H1 (cell line): ENCODE measurements at regions not wholly inside any gene's neighbourhood (a gene's known extent, or its start where the extent isn't known, plus 50 kb on each side); places are given as distances from the start of the nearest gene placed in this dataset.

Experiments used
- CTCF ChIA-PET: fragments of 300-600 bp; sonication (Branson Sonifier 250); formaldehyde crosslinking; loops from one replicate; lab custom pipeline; 2021; ENCODE audit not compliant: partially characterized antibody; lab: Charles Lee
- POLR2A ChIA-PET: fragments of 300-600 bp; sonication (Branson Sonifier 250); formaldehyde crosslinking; loops from one replicate; lab custom pipeline; 2021; ENCODE audit warnings: inconsistent platforms; ENCODE audit not compliant: partially characterized antibody; lab: Charles Lee
- DNase-seq, 2 experiments: peaks; one replicate each; pipeline versions ENCODE4 v3.0.0 to v3.0.0-alpha.2; 2010 to 2022; ENCODE audit warnings: low spot score in 2 of 2, low read depth in 1 of 2, mixed read lengths in 1 of 2
- FAIRE-seq: peaks from 2 replicates; lab custom pipeline; 2011; peaks lifted over from hg19 to GRCh38; lab: Jason Lieb, UNC
- H2AFZ ChIP-seq: 2 replicates; pipeline ENCODE4 v1.8.1; 2012; ENCODE audit warnings: low read length, inconsistent platforms
- H2AK5ac ChIP-seq: 2 replicates; pipeline ENCODE4 v1.6.1; 2013; ENCODE audit warnings: low read depth, low read length
- H2BK120ac ChIP-seq: replicated peaks from 2 replicates; pipeline ENCODE3; 2013; ENCODE audit warnings: low read depth, low read length, inconsistent platforms
- H2BK12ac ChIP-seq: 2 replicates; pipeline ENCODE4 v1.6.1; 2013; ENCODE audit warnings: low read depth, low read length
- H2BK15ac ChIP-seq: 2 replicates; pipeline ENCODE4 v1.6.1; 2013; ENCODE audit warnings: low read length
- H2BK20ac ChIP-seq: 2 replicates; pipeline ENCODE4 v1.6.1; 2013; ENCODE audit warnings: low read length
- H2BK5ac ChIP-seq: 2 replicates; pipeline ENCODE4 v1.6.1; 2013; ENCODE audit warnings: low read depth, low read length
- H3K14ac ChIP-seq: 2 replicates; pipeline ENCODE4 v1.6.1; 2013; ENCODE audit warnings: inconsistent platforms; ENCODE audit not compliant: insufficient read length
- H3K18ac ChIP-seq: 2 replicates; pipeline ENCODE4 v1.6.1; 2013; ENCODE audit warnings: low read length; ENCODE audit errors: extremely low read depth
- H3K23ac ChIP-seq: 2 replicates; pipeline ENCODE4 v1.6.1; 2013; ENCODE audit warnings: inconsistent platforms; ENCODE audit not compliant: insufficient read length
- H3K23me2 ChIP-seq: 2 replicates; pipeline ENCODE4 v1.6.1; 2013; ENCODE audit warnings: low read depth, low read length
- H3K27ac ChIP-seq: 2 replicates; pipeline ENCODE4 v1.6.1; 2011; ENCODE audit warnings: low read depth, low read length, inconsistent platforms
- H3K27me3 ChIP-seq, 4 experiments: replicated peaks in 1 of 4; 1 replicate in 1 of 4; 2 replicates in 3 of 4; pipeline versions ENCODE4 v1.6.1 to v1.8.1; 2011 to 2013; ENCODE audit warnings: low read length in 3 of 4, mild to moderate bottlenecking in 3 of 4, inconsistent platforms in 2 of 4, mixed read lengths in 2 of 4, moderate library complexity in 1 of 4; ENCODE audit not compliant: control insufficient read depth in 3 of 4, insufficient read depth in 3 of 4; ENCODE audit errors: extremely low read depth in 1 of 4
- H3K36me3 ChIP-seq, 4 experiments: 2 replicates each; pipeline versions ENCODE4 v1.6.1 to v1.8.1; 2011 to 2013; ENCODE audit warnings: mild to moderate bottlenecking in 4 of 4, low read length in 3 of 4, moderate library complexity in 2 of 4, control low read depth in 1 of 4, inconsistent platforms in 1 of 4; ENCODE audit not compliant: insufficient read depth in 4 of 4, control insufficient read depth in 2 of 4
- H3K4ac ChIP-seq: replicated peaks from 2 replicates; pipeline ENCODE3; 2013; ENCODE audit warnings: low read length, low read depth, mixed read lengths, inconsistent platforms; ENCODE audit not compliant: insufficient read length
- H3K4me1 ChIP-seq, 4 experiments: replicated peaks in 1 of 4; 1 replicate in 1 of 4; 2 replicates in 3 of 4; pipeline versions ENCODE4 v1.6.1 to v1.8.1; 2011 to 2013; ENCODE audit warnings: low read length in 3 of 4, inconsistent platforms in 2 of 4, mixed read lengths in 1 of 4; ENCODE audit not compliant: insufficient read depth in 4 of 4, control insufficient read depth in 3 of 4
- H3K4me2 ChIP-seq, 2 experiments: 2 replicates each; pipeline versions ENCODE4 v1.6.1 to v1.8.1; 2011 to 2013; ENCODE audit warnings: low read depth in 2 of 2, low read length in 2 of 2, control low read depth in 1 of 2, inconsistent platforms in 1 of 2, mild to moderate bottlenecking in 1 of 2; ENCODE audit not compliant: insufficient read depth in 1 of 2
- H3K4me3 ChIP-seq, 4 experiments: fragments of 200-600, 300-600 bp in 1 of 4; sonication (generic), shearing (Covaris generic), sonication (Bioruptor Twin) in 1 of 4; 2 replicates each; pipeline versions ENCODE4 v1.5.1 to v1.8.1; 2011 to 2016; ENCODE audit warnings: low read length in 4 of 4, low read depth in 3 of 4, control low read depth in 2 of 4, inconsistent platforms in 2 of 4, mild to moderate bottlenecking in 2 of 4, mixed read lengths in 1 of 4, moderate library complexity in 1 of 4; ENCODE audit not compliant: insufficient read depth in 2 of 4; ENCODE audit errors: extremely low read depth in 1 of 4
- H3K56ac ChIP-seq: replicated peaks from 2 replicates; pipeline ENCODE3; 2013; ENCODE audit warnings: low read depth, mild to moderate bottlenecking, mixed read lengths, low read length, inconsistent platforms; ENCODE audit not compliant: insufficient read length
- H3K79me1 ChIP-seq: 2 replicates; pipeline ENCODE4 v1.6.1; 2013; ENCODE audit warnings: low read depth, low read length, control low read depth
- H3K79me2 ChIP-seq, 2 experiments: 2 replicates each; pipeline versions ENCODE4 v1.6.1 to v1.8.1; 2012 to 2013; ENCODE audit warnings: low read length in 2 of 2, mild to moderate bottlenecking in 2 of 2, inconsistent platforms in 1 of 2; ENCODE audit not compliant: insufficient read depth in 2 of 2, control insufficient read depth in 1 of 2
- H3K9ac ChIP-seq, 4 experiments: replicated peaks in 1 of 4; 1 replicate in 1 of 4; 2 replicates in 3 of 4; pipeline versions ENCODE4 v1.6.1 to v1.8.1; 2011 to 2013; ENCODE audit warnings: low read depth in 3 of 4, low read length in 3 of 4, control low read depth in 2 of 4, mild to moderate bottlenecking in 2 of 4, moderate library complexity in 2 of 4, inconsistent platforms in 1 of 4; ENCODE audit errors: extremely low read depth in 1 of 4
- H3K9me3 ChIP-seq, 2 experiments: 2 replicates each; pipeline versions ENCODE4 v1.6.1 to v1.8.1; 2012 to 2013; ENCODE audit warnings: mild to moderate bottlenecking in 2 of 2, moderate library complexity in 2 of 2, control low read depth in 1 of 2, inconsistent platforms in 1 of 2, low read depth in 1 of 2, low read length in 1 of 2, mixed read lengths in 1 of 2; ENCODE audit not compliant: insufficient read depth in 2 of 2
- H4K20me1 ChIP-seq, 2 experiments: replicated peaks in 1 of 2; 2 replicates each; pipeline versions ENCODE3 to v1.8.1; 2011 to 2013; ENCODE audit warnings: inconsistent platforms in 2 of 2, low read length in 2 of 2, mild to moderate bottlenecking in 1 of 2; ENCODE audit not compliant: insufficient read depth in 2 of 2, control insufficient read depth in 1 of 2
- H4K5ac ChIP-seq: 2 replicates; pipeline ENCODE4 v1.6.1; 2013; ENCODE audit warnings: low read length, low read depth, mixed read lengths, inconsistent platforms; ENCODE audit not compliant: insufficient read length
- H4K8ac ChIP-seq: 2 replicates; pipeline ENCODE4 v1.8.0; 2013; ENCODE audit warnings: mild to moderate bottlenecking, moderate library complexity, low read length, inconsistent platforms; ENCODE audit not compliant: insufficient read depth; ENCODE audit errors: extremely low read depth
- H4K91ac ChIP-seq: replicated peaks from 2 replicates; pipeline ENCODE3; 2013; ENCODE audit warnings: low read length, mixed read lengths, inconsistent platforms; ENCODE audit not compliant: insufficient read length
- BACH1 ChIP-seq: IDR thresholded peaks from 2 replicates; pipeline ENCODE4 v1.6.1; 2012; ENCODE audit warnings: low read length, improper control_type of control experiment
- CREB1 ChIP-seq: IDR thresholded peaks from 2 replicates; pipeline ENCODE4 v1.6.1; 2012; ENCODE audit warnings: inconsistent platforms
- HDAC6 ChIP-seq: IDR thresholded peaks from one replicate; pipeline ENCODE4 v1.7.1; 2012; ENCODE audit warnings: low read depth, mild to moderate bottlenecking, inconsistent platforms, low read length, moderate library complexity
- KDM1A ChIP-seq: fragments of 200-600, 300-600 bp; sonication (generic); IDR thresholded peaks from 2 replicates; pipeline ENCODE4 v1.7.1; 2016; ENCODE audit warnings: mild to moderate bottlenecking, low read length, borderline replicate concordance
- MAFK ChIP-seq: IDR thresholded peaks from 2 replicates; pipeline ENCODE4 v1.6.1; 2012; ENCODE audit warnings: low read depth, mild to moderate bottlenecking, improper control_type of control experiment, low read length
- RFX5 ChIP-seq: IDR thresholded peaks from 2 replicates; pipeline ENCODE4 v1.6.1; 2011; ENCODE audit warnings: low read depth, low read length, improper control_type of control experiment, borderline replicate concordance
- RNF2 ChIP-seq: fragments of 200-900, 300-1000 bp; sonication (generic); IDR thresholded peaks from 2 replicates; pipeline ENCODE4 v1.7.1; 2016; ENCODE audit warnings: borderline replicate concordance, low read depth, mild to moderate bottlenecking, antibody characterized with exemption, low read length; ENCODE audit not compliant: poor library complexity, severe bottlenecking; ENCODE audit errors: missing control alignments
- USF2 ChIP-seq: IDR thresholded peaks from 2 replicates; pipeline ENCODE4 v1.6.1; 2011; ENCODE audit warnings: low read length, improper control_type of control experiment
- WGBS, 2 experiments: shearing (Covaris generic) in 1 of 2; methylation state at CpG; one replicate each; pipeline versions ENCODE4 v1.1.6 to v1.1.7; 2013 to 2015; ENCODE audit warnings: low lambda C conversion rate in 2 of 2, mixed read lengths in 2 of 2, inconsistent platforms in 1 of 2, low coverage in 1 of 2, missing lambda C conversion rate in 1 of 2; ENCODE audit not compliant: insufficient replicate concordance in 2 of 2, insufficient coverage in 1 of 2, insufficient read length in 1 of 2; ENCODE audit errors: extremely low coverage in 1 of 2, missing lambda C conversion rate in 1 of 2; 5-methylcytosine and 5-hydroxymethylcytosine counted together

DNA sequence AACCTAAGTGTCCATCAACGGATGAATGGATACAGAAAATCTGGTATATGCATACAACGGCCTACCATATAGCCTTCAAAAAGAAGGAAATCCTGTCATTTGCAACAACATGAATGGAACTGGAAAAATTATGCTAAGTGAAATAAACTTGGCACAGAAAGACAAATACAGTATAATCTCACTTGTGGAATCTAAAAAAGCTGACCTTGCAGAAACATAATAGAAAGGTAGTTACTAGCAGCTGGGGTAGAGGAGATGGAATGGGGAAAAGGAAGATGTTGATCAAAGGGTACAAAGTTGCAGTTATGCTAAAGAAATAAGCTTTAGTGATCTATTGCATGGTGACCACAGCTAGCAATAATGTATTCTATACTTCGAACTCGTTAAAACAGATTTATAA, 444.1 kb downstream of the OCA2 start:
- CTCF ChIA-PET, result interaction anchor here (1.2 kb wide), 1 partner anchor 12 kb away, joined by 3 read pairs; no protein-coding TSS in a partner anchor
- no peak overlapping the region for H3K27ac ChIP-seq
- no peak overlapping the region for H3K4me2 ChIP-seq
- H4K8ac ChIP-seq, result no peak overlapping the region
- no peaks in the 10 kb centered on the region; a peak in 1 of 8 replicates for H3K36me3 ChIP-seq
- no peak overlapping the region for H4K5ac ChIP-seq
- no peak overlapping the region for H2BK12ac ChIP-seq
- no peak overlapping the region for H3K14ac ChIP-seq
- H3K9me3 ChIP-seq, result peaks cover 0 to 8% of the 10 kb centered on the region in 2 experiments; a peak in 1 of 4 replicates
- no peaks in the 10 kb centered on the region for H3K79me1 ChIP-seq
- H2AFZ ChIP-seq, result no peak overlapping the region
- no peak overlapping the region for H4K91ac ChIP-seq
- no peak overlapping the region for H2BK120ac ChIP-seq
- H4K20me1 ChIP-seq, result no peaks in the 10 kb centered on the region
- 73% methylated on average over 4 of the region's 4 CpGs; no CpG with 5 or more reads in 1 of the 2 experiments for WGBS, 2 experiments
- no peak overlapping the region for H2BK15ac ChIP-seq
- H3K27me3 ChIP-seq, result no peaks in the 10 kb centered on the region
- H3K4ac ChIP-seq, result no peak overlapping the region
- H3K4me1 ChIP-seq, result no peaks in the 10 kb centered on the region
- FAIRE-seq (no peak), DNase-seq (no peak)
- TF ChIP-seq RFX5, result no peak
- TF ChIP-seq KDM1A, result no peak
- peak; percentile 81 for TF ChIP-seq MAFK
- no peak for TF ChIP-seq CREB1
- TF ChIP-seq BACH1, result no peak
- TF ChIP-seq HDAC6, result no peak
- TF ChIP-seq RNF2, result no peak
- no peak for TF ChIP-seq USF2
- no peak overlapping the region for H3K4me3 ChIP-seq
- H3K79me2 ChIP-seq, result no peaks in the 10 kb centered on the region
- H3K23me2 ChIP-seq, result no peaks in the 10 kb centered on the region
- H2BK20ac ChIP-seq, result no peak overlapping the region
- H2BK5ac ChIP-seq, result no peak overlapping the region
- H3K23ac ChIP-seq, result no peak overlapping the region
- H3K18ac ChIP-seq, result no peak overlapping the region
- no peak overlapping the region for H3K56ac ChIP-seq
- POLR2A ChIA-PET, result no interaction called here
- H2AK5ac ChIP-seq, result no peak overlapping the region
- H3K9ac ChIP-seq, result no peak overlapping the region
